ENCODE measurements at regions not wholly inside any gene's neighbourhood (a gene's known extent, or its start where the extent isn't known, plus 50 kb on each side); places are given as distances from the start of the nearest gene placed in this dataset.

DNA sequence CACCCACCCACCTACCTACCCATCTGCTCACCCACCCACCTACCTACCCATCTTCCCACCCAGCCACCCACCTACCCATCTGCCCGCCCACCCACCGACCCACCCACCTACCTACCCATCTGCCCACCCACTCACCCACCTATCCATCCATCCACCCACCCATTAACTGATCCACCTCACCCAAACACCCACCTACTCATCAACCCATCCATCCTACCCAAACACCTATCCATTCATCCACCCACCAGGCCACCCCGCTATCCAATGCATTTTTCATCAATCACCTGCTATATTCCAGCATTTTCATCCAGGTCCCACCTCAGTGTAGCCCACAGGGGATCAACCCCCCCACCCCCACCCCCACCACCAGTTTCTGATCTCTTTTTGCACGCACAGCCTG lies 121.8 kb downstream of the GLI2 start (continued):
- TF ChIP-seq, protein P1, sequence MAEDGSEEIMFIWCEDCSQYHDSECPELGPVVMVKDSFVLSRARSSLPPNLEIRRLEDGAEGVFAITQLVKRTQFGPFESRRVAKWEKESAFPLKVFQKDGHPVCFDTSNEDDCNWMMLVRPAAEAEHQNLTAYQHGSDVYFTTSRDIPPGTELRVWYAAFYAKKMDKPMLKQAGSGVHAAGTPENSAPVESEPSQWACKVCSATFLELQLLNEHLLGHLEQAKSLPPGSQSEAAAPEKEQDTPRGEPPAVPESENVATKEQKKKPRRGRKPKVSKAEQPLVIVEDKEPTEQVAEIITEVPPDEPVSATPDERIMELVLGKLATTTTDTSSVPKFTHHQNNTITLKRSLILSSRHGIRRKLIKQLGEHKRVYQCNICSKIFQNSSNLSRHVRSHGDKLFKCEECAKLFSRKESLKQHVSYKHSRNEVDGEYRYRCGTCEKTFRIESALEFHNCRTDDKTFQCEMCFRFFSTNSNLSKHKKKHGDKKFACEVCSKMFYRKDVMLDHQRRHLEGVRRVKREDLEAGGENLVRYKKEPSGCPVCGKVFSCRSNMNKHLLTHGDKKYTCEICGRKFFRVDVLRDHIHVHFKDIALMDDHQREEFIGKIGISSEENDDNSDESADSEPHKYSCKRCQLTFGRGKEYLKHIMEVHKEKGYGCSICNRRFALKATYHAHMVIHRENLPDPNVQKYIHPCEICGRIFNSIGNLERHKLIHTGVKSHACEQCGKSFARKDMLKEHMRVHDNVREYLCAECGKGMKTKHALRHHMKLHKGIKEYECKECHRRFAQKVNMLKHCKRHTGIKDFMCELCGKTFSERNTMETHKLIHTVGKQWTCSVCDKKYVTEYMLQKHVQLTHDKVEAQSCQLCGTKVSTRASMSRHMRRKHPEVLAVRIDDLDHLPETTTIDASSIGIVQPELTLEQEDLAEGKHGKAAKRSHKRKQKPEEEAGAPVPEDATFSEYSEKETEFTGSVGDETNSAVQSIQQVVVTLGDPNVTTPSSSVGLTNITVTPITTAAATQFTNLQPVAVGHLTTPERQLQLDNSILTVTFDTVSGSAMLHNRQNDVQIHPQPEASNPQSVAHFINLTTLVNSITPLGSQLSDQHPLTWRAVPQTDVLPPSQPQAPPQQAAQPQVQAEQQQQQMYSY (CRISPR knock-in tag; IDR thresholded peaks at IDR 0.05): no peak
- no peak for TF ChIP-seq OVOL2 (CRISPR knock-in tag; IDR thresholded peaks at IDR 0.05; ENCODE audit: borderline replicate concordance)

GRCh38 chr2:120857931-120858330 lies 122.3 kb downstream of the GLI2 start:
- Mint-ChIP-seq H3K36me3 (no peaks in the 10 kb centered on the region), H3K4me1 (peaks cover 75% of the 10 kb centered on the region), H3K4me3 (no peak overlapping the region), H3K27ac (peak overlapping the region; percentile 96), H3K9me3 (no peaks in the 10 kb centered on the region), H3K27me3 (ENCODE audit: low read depth) (no peaks in the 10 kb centered on the region)
- no peak for DNase-seq (ENCODE audit: low spot score)
- ChIA-PET CTCF (interaction anchor here (1.5 to 5.2 kb wide), 7 partner anchors 10 to 213 kb away, joined by 3 to 23 read pairs (median 4); no protein-coding TSS in a partner anchor), POLR2A (interaction anchor here (0.6 to 1.0 kb wide), 2 partner anchors 121 to 149 kb away, joined by 3 read pairs; no protein-coding TSS in a partner anchor)
- no peak for ATAC-seq
- TF ChIP-seq GTF2I (CRISPR knock-in tag; conservative IDR thresholded peaks at IDR 0.05) (no peak), ZNF532 (CRISPR knock-in tag; IDR thresholded peaks at IDR 0.05; ENCODE audit: borderline replicate concordance) (no peak), NFATC4 (CRISPR knock-in tag; IDR thresholded peaks at IDR 0.05) (no peak), STAT6 (CRISPR knock-in tag; conservative IDR thresholded peaks at IDR 0.05; ENCODE audit: low read depth) (no peak), ATF3 (CRISPR knock-in tag; conservative IDR thresholded peaks at IDR 0.05) (no peak), ZNF263 (CRISPR knock-in tag; IDR thresholded peaks at IDR 0.05; ENCODE audit: low read depth) (no peak), TCF7 (CRISPR knock-in tag; IDR thresholded peaks at IDR 0.05; ENCODE audit: low read depth) (no peak), SOX15 (CRISPR knock-in tag; IDR thresholded peaks at IDR 0.05) (no peak), NR3C1 (CRISPR knock-in tag; conservative IDR thresholded peaks at IDR 0.05; ENCODE audit: low read depth) (no peak), ZNF219 (CRISPR knock-in tag; IDR thresholded peaks at IDR 0.05; ENCODE audit: borderline replicate concordance) (no peak), EMX1 (CRISPR knock-in tag; IDR thresholded peaks at IDR 0.05) (no peak)
- TF ChIP-seq, protein P2, sequence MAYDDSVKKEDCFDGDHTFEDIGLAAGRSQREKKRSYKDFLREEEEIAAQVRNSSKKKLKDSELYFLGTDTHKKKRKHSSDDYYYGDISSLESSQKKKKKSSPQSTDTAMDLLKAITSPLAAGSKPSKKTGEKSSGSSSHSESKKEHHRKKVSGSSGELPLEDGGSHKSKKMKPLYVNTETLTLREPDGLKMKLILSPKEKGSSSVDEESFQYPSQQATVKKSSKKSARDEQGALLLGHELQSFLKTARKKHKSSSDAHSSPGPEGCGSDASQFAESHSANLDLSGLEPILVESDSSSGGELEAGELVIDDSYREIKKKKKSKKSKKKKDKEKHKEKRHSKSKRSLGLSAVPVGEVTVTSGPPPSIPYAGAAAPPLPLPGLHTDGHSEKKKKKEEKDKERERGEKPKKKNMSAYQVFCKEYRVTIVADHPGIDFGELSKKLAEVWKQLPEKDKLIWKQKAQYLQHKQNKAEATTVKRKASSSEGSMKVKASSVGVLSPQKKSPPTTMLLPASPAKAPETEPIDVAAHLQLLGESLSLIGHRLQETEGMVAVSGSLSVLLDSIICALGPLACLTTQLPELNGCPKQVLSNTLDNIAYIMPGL (CRISPR knock-in tag; IDR thresholded peaks at IDR 0.05): no peak
- TF ChIP-seq, protein P3, sequence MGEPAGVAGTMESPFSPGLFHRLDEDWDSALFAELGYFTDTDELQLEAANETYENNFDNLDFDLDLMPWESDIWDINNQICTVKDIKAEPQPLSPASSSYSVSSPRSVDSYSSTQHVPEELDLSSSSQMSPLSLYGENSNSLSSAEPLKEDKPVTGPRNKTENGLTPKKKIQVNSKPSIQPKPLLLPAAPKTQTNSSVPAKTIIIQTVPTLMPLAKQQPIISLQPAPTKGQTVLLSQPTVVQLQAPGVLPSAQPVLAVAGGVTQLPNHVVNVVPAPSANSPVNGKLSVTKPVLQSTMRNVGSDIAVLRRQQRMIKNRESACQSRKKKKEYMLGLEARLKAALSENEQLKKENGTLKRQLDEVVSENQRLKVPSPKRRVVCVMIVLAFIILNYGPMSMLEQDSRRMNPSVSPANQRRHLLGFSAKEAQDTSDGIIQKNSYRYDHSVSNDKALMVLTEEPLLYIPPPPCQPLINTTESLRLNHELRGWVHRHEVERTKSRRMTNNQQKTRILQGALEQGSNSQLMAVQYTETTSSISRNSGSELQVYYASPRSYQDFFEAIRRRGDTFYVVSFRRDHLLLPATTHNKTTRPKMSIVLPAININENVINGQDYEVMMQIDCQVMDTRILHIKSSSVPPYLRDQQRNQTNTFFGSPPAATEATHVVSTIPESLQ (CRISPR knock-in tag; IDR thresholded peaks at IDR 0.05): no peak
- TF ChIP-seq, protein P4, sequence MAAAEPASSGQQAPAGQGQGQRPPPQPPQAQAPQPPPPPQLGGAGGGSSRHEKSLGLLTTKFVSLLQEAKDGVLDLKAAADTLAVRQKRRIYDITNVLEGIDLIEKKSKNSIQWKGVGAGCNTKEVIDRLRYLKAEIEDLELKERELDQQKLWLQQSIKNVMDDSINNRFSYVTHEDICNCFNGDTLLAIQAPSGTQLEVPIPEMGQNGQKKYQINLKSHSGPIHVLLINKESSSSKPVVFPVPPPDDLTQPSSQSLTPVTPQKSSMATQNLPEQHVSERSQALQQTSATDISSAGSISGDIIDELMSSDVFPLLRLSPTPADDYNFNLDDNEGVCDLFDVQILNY (CRISPR knock-in tag; IDR thresholded peaks at IDR 0.05): no peak
- TF ChIP-seq, protein P5, sequence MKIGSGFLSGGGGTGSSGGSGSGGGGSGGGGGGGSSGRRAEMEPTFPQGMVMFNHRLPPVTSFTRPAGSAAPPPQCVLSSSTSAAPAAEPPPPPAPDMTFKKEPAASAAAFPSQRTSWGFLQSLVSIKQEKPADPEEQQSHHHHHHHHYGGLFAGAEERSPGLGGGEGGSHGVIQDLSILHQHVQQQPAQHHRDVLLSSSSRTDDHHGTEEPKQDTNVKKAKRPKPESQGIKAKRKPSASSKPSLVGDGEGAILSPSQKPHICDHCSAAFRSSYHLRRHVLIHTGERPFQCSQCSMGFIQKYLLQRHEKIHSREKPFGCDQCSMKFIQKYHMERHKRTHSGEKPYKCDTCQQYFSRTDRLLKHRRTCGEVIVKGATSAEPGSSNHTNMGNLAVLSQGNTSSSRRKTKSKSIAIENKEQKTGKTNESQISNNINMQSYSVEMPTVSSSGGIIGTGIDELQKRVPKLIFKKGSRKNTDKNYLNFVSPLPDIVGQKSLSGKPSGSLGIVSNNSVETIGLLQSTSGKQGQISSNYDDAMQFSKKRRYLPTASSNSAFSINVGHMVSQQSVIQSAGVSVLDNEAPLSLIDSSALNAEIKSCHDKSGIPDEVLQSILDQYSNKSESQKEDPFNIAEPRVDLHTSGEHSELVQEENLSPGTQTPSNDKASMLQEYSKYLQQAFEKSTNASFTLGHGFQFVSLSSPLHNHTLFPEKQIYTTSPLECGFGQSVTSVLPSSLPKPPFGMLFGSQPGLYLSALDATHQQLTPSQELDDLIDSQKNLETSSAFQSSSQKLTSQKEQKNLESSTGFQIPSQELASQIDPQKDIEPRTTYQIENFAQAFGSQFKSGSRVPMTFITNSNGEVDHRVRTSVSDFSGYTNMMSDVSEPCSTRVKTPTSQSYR (CRISPR knock-in tag; IDR thresholded peaks at IDR 0.05): no peak
